Astrocyte (in vitro differentiated cells and primary cell): ENCODE measurements at regions not wholly inside any gene's neighbourhood (a gene's known extent, or its start where the extent isn't known, plus 50 kb on each side); places are given as distances from the start of the nearest gene placed in this dataset.

ENCODE experiments used
- EZH2 ChIP-seq: IDR thresholded peaks from 2 replicates; pipeline ENCODE4 v1.6.1; 2012; ENCODE audit warnings: mild to moderate bottlenecking, low read length, inconsistent platforms; ENCODE audit not compliant: insufficient read depth
- TF ChIP-seq, protein P1 (sequence below): IDR thresholded peaks from 2 replicates; pipeline ENCODE4 v1.5.1; 2011; ENCODE audit warnings: low read depth, mild to moderate bottlenecking, inconsistent platforms, low read length, moderate library complexity; ENCODE audit not compliant: insufficient read depth

DNA sequence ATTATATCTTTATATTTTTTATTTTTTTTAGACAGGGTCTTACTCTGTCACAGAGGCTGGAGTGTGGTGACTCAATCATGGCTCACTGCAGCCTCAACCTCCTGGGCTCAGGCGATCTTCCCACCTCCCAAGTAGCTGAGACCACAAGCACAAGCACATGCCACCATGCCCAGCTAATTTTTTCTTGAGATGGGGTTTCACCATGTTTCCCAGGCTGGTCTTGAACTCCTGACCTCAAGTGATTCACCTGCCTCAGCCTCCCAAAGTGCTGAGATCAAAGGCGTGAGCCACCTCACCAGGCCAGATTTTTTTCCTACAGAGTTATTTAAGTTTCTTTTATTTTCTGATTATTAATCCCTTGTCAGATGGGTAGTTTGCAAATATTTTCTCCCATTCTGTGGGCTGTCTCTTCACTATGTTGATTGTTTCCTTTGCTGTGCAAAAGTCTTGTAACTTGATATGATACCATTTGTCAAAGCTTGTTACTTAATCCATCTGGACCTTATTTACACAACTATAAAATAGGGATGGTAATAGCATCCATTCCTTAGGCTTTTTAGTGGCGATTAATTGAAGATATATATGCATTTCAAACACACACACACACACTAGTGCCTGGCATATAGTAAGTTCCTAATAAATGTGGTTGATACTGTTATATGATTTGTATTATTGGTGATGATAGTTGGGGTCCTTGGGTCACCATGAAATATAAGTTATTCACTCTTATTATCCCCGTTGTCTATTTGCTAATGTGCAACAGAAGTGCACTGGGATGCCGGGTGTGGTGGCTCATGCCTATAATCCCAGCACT is 187.1 kb downstream of the BCAS1 start:
- TF ChIP-seq EZH2 = no peak
- TF ChIP-seq, protein P1, sequence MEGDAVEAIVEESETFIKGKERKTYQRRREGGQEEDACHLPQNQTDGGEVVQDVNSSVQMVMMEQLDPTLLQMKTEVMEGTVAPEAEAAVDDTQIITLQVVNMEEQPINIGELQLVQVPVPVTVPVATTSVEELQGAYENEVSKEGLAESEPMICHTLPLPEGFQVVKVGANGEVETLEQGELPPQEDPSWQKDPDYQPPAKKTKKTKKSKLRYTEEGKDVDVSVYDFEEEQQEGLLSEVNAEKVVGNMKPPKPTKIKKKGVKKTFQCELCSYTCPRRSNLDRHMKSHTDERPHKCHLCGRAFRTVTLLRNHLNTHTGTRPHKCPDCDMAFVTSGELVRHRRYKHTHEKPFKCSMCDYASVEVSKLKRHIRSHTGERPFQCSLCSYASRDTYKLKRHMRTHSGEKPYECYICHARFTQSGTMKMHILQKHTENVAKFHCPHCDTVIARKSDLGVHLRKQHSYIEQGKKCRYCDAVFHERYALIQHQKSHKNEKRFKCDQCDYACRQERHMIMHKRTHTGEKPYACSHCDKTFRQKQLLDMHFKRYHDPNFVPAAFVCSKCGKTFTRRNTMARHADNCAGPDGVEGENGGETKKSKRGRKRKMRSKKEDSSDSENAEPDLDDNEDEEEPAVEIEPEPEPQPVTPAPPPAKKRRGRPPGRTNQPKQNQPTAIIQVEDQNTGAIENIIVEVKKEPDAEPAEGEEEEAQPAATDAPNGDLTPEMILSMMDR = no peak
